GM12878 (cell line): ENCODE measurements at regions not wholly inside any gene's neighbourhood (a gene's known extent, or its start where the extent isn't known, plus 50 kb on each side); places are given as distances from the start of the nearest gene placed in this dataset.

ENCODE experiments used
- ATAC-seq: fragments of 200-7000 bp; cut with Tn5 transposase; 3 replicates; pipeline ENCODE4 v1.9.1; 2020; ENCODE audit warnings: mild to moderate bottlenecking, moderate library complexity
- BruUV-seq: library from RNA; stranded (reverse); fragments of 400-500 nt; replicated peaks from 2 replicates; lab custom pipeline; 2021; lab: Mats Ljungman, UMichigan
- CTCF ChIA-PET: fragments of 300-600 bp; sonication (Branson Sonifier 250); formaldehyde crosslinking; extraction: SDS; loops from one replicate; lab custom pipeline; 2021; ENCODE audit warnings: inconsistent platforms; lab: Yijun Ruan, JAX
- POLR2A ChIA-PET: fragments of 350-600 bp; formaldehyde crosslinking; extraction: SDS; loops from one replicate; lab custom pipeline; 2021; ENCODE audit warnings: inconsistent platforms; lab: Charles Lee
- RAD21 ChIA-PET: fragments of 300-600 bp; sonication (Branson Sonifier 250); formaldehyde crosslinking; loops from one replicate; lab custom pipeline; 2023; ENCODE audit warnings: antibody characterized with exemption; ENCODE audit not compliant: unreplicated experiment; lab: Charles Lee
- SMC1A ChIA-PET: fragments of 300-600 bp; sonication (Branson Sonifier 250); formaldehyde crosslinking; loops from one replicate; lab custom pipeline; 2023; ENCODE audit not compliant: unreplicated experiment, uncharacterized antibody; lab: Charles Lee
- DNase-seq: peaks from one replicate; pipeline ENCODE4 v3.0.0-alpha.2; 2011; ENCODE audit warnings: low read depth, low spot score
- FAIRE-seq: peaks from 3 replicates; lab custom pipeline; 2011; peaks lifted over from hg19 to GRCh38; lab: Jason Lieb, UNC
- H2AFZ ChIP-seq: 2 replicates; pipeline ENCODE4 v1.6.0; 2011; ENCODE audit warnings: low read depth, low read length, control low read depth; ENCODE audit not compliant: control insufficient read depth
- H3K27ac ChIP-seq: 2 replicates; pipeline ENCODE4 v1.5.1; 2011; ENCODE audit warnings: control low read depth; ENCODE audit not compliant: control insufficient read depth, insufficient read depth
- H3K27me3 ChIP-seq, 2 experiments: replicated peaks in 1 of 2; 2 replicates each; pipeline versions ENCODE4 v1.6.0 to v1.6.1; 2011; ENCODE audit warnings: low read length in 1 of 2; ENCODE audit not compliant: control insufficient read depth in 2 of 2, insufficient read depth in 2 of 2
- H3K36me3 ChIP-seq, 2 experiments: 2 replicates each; pipeline ENCODE4 v1.5.1; 2011; ENCODE audit warnings: low read length in 1 of 2; ENCODE audit not compliant: control insufficient read depth in 2 of 2, insufficient read depth in 2 of 2
- H3K4me1 ChIP-seq: 2 replicates; pipeline ENCODE4 v1.6.1; 2011; ENCODE audit warnings: mild to moderate bottlenecking, low read length, moderate library complexity, mixed read lengths; ENCODE audit not compliant: control insufficient read depth, insufficient read depth
- H3K4me2 ChIP-seq: 2 replicates; pipeline ENCODE4 v1.6.0; 2011; ENCODE audit warnings: control low read depth; ENCODE audit not compliant: control insufficient read depth, insufficient read depth
- H3K4me3 ChIP-seq: fragments of 200-600 bp; sonication (generic); 2 replicates; pipeline ENCODE4 v1.5.1; 2016
- H3K79me2 ChIP-seq: 2 replicates; pipeline ENCODE4 v1.6.0; 2011; ENCODE audit warnings: low read length; ENCODE audit not compliant: control insufficient read depth, insufficient read depth
- H3K9ac ChIP-seq: 2 replicates; pipeline ENCODE4 v1.8.0; 2011; ENCODE audit warnings: low read length, control low read depth, mixed read lengths; ENCODE audit not compliant: control insufficient read depth, insufficient read depth
- H3K9me3 ChIP-seq: replicated peaks from 3 replicates; pipeline ENCODE4 v1.5.1; 2011; ENCODE audit warnings: mild to moderate bottlenecking, low read length; ENCODE audit not compliant: control insufficient read depth, insufficient read depth
- H4K20me1 ChIP-seq: 2 replicates; pipeline ENCODE4 v1.6.0; 2011; ENCODE audit not compliant: control insufficient read depth, insufficient read depth
- BACH1 ChIP-seq: fragments of 450-650 bp; IDR thresholded peaks from 2 replicates; pipeline ENCODE4 v1.6.1; 2017; ENCODE audit warnings: mild to moderate bottlenecking, borderline replicate concordance
- CEBPB ChIP-seq, 2 experiments: fragments of 150-350 bp in 1 of 2; IDR thresholded peaks; 2 replicates each; pipeline ENCODE4 v1.6.1; 2012 to 2014; ENCODE audit warnings: low read depth in 2 of 2, low read length in 2 of 2, borderline replicate concordance in 1 of 2, inconsistent platforms in 1 of 2
- CHD1 ChIP-seq: IDR thresholded peaks from 2 replicates; pipeline ENCODE4 v1.6.1; 2012; ENCODE audit warnings: low read depth, low read length, improper control_type of control experiment
- CHD2 ChIP-seq: IDR thresholded peaks from 2 replicates; pipeline ENCODE4 v1.6.1; 2011; ENCODE audit warnings: low read depth, low read length, improper control_type of control experiment, borderline replicate concordance
- FOXK2 ChIP-seq: fragments of 450-650 bp; IDR thresholded peaks from 2 replicates; pipeline ENCODE4 v1.6.1; 2017; ENCODE audit warnings: mild to moderate bottlenecking, moderate library complexity
- NFXL1 ChIP-seq: fragments of 450-650 bp; IDR thresholded peaks from 2 replicates; pipeline ENCODE4 v1.6.1; 2017; ENCODE audit warnings: antibody characterized with exemption, mild to moderate bottlenecking, borderline replicate concordance
- PAX8 ChIP-seq: fragments of 450-650 bp; IDR thresholded peaks from 2 replicates; pipeline ENCODE4 v1.6.1; 2017; ENCODE audit warnings: mild to moderate bottlenecking, moderate library complexity
- PML ChIP-seq: IDR thresholded peaks from 2 replicates; pipeline ENCODE4 v1.6.1; 2012; ENCODE audit warnings: low read length, inconsistent platforms
- RB1 ChIP-seq: fragments of 450-650 bp; formaldehyde crosslinking; IDR thresholded peaks from 2 replicates; pipeline ENCODE4 v1.6.1; 2017; ENCODE audit warnings: mild to moderate bottlenecking, borderline replicate concordance
- SMAD1 ChIP-seq: fragments of 450-650 bp; IDR thresholded peaks from 2 replicates; pipeline ENCODE4 v1.6.1; 2018; ENCODE audit warnings: mild to moderate bottlenecking, low read depth; ENCODE audit not compliant: partially characterized antibody
- SUZ12 ChIP-seq: fragments of 200-600 bp; sonication (generic); IDR thresholded peaks from one replicate; pipeline ENCODE4 v1.6.1; 2018; ENCODE audit warnings: antibody characterized with exemption, mild to moderate bottlenecking; ENCODE audit not compliant: unreplicated experiment
- WGBS: methylation state at CpG from one replicate; pipeline ENCODE4 v1.1.6; 2016; ENCODE audit warnings: low lambda C conversion rate; ENCODE audit not compliant: insufficient replicate concordance, insufficient coverage; ENCODE audit errors: missing lambda C conversion rate; 5-methylcytosine and 5-hydroxymethylcytosine counted together
- in situ Hi-C: fragments of 300-500 bp; cut with MboI; formaldehyde crosslinking; loops from 9 replicates; pipeline ENCODE4 v1.14.3; 2018; ENCODE audit warnings: mixed read lengths
- intact Hi-C: fragments of 100-400 bp; cut with micrococcal nuclease; formaldehyde crosslinking; loops from one replicate; pipeline ENCODE4 v1.14.2; 2022; ENCODE audit not compliant: unreplicated experiment
- TF ChIP-seq, protein P1 (sequence below): IDR thresholded peaks from 2 replicates; pipeline ENCODE4 v1.6.1; 2011; ENCODE audit warnings: low read depth, low read length, improper control_type of control experiment, borderline replicate concordance
- TF ChIP-seq, protein P2 (sequence below): fragments of 450-650 bp; IDR thresholded peaks from 2 replicates; pipeline ENCODE4 v1.6.1; 2017; ENCODE audit warnings: borderline replicate concordance
- TF ChIP-seq, protein P3 (sequence below): fragments of 450-650 bp; IDR thresholded peaks from 2 replicates; pipeline ENCODE4 v1.6.1; 2017; ENCODE audit warnings: mild to moderate bottlenecking, low read depth, inconsistent platforms; ENCODE audit not compliant: poor library complexity, severe bottlenecking

DNA sequence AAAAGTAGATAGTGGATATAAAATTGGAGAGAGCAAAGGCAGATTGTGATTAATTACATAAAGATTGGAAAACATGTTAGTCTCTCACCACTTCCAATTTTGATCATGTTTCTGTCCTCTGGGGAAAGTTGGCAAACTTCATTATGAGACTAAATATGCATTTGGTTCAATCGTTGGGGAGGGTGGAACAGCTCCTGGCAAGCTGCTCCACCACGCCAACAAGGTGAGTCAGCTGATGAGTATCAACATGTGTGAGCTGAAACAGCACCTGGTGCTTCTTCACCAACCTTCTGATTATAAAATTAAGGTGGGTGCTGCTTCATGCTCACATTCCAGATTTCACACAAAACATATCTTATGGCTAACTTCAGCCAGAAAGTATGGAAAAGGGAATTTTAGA lies 1784.6 kb downstream of the SLITRK5 start:
- in situ Hi-C loops, result no loop called here
- RAD21 ChIA-PET, result no interaction called here
- no peaks in the 10 kb centered on the region for H4K20me1 ChIP-seq
- H2AFZ ChIP-seq, result no peak overlapping the region
- H3K9ac ChIP-seq, result no peak overlapping the region
- no peaks in the 10 kb centered on the region for H3K9me3 ChIP-seq
- H3K36me3 ChIP-seq, result no peaks in the 10 kb centered on the region
- no peak overlapping the region; the same call in 1 of the 2 replicates for H3K4me3 ChIP-seq
- H3K79me2 ChIP-seq, result no peaks in the 10 kb centered on the region
- no peak for TF ChIP-seq PML
- no peak for TF ChIP-seq FOXK2
- TF ChIP-seq RB1, result no peak
- TF ChIP-seq CHD2, result no peak
- no peak for TF ChIP-seq SMAD1
- TF ChIP-seq NFXL1, result no peak
- POLR2A ChIA-PET, result no interaction called here
- no peak for ATAC-seq
- H3K4me2 ChIP-seq, result no peak overlapping the region
- H3K4me1 ChIP-seq, result no peaks in the 10 kb centered on the region
- BruUV-seq, result no TSS peak
- H3K27ac ChIP-seq, result no peak overlapping the region
- SMC1A ChIA-PET, result no interaction called here
- no peak for FAIRE-seq
- no peaks in the 10 kb centered on the region for H3K27me3 ChIP-seq
- intact Hi-C loops, result no loop called here
- DNase-seq, result no peak
- CTCF ChIA-PET, result interaction anchor here (0.9 kb wide), 1 partner anchor 1608 kb away, joined by 3 read pairs; no protein-coding TSS in a partner anchor
- 0% methylated on average over 2 of the region's 2 CpGs for WGBS

DNA sequence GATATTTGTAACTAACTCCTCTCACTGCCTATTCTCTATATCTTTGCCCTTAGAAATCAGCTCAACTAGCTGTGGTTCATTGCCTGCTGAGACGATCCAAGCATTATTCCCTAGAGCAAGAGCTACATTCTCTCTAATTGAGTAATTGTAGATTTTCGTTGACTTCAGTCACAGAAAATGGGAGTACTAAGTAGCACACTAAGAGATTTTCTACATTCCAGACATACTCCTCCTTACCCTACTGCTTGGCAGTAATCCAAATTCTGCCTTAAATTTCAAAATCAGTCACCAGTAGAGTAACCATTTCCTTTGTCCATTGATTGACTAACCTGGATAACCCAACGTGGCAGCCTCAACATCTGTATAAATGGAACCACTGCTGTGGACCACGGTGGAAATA lies 1786.8 kb downstream of the SLITRK5 start:
- POLR2A ChIA-PET, result no interaction called here
- no peaks in the 10 kb centered on the region for H4K20me1 ChIP-seq
- no peak for DNase-seq
- no peaks in the 10 kb centered on the region for H3K9me3 ChIP-seq
- no peak for FAIRE-seq
- BruUV-seq, result no TSS peak
- ATAC-seq, result no peak
- no peak overlapping the region for H3K27ac ChIP-seq
- in situ Hi-C loops (no loop called here), intact Hi-C loops (no loop called here)
- no peak overlapping the region for H3K4me3 ChIP-seq
- RAD21 ChIA-PET, result no interaction called here
- 2% methylated on average over 4 of the region's 4 CpGs for WGBS
- CTCF ChIA-PET, result no interaction called here
- H3K79me2 ChIP-seq, result no peaks in the 10 kb centered on the region
- no peak overlapping the region for H2AFZ ChIP-seq
- H3K36me3 ChIP-seq, result no peaks in the 10 kb centered on the region
- H3K27me3 ChIP-seq, result no peaks in the 10 kb centered on the region
- SMC1A ChIA-PET, result interaction anchor here (0.6 kb wide), 2 partner anchors 15 to 1486 kb away, joined by 3 read pairs; no protein-coding TSS in a partner anchor
- H3K9ac ChIP-seq, result no peak overlapping the region
- no peak overlapping the region for H3K4me2 ChIP-seq
- H3K4me1 ChIP-seq, result no peaks in the 10 kb centered on the region
- TF ChIP-seq, protein P1, sequence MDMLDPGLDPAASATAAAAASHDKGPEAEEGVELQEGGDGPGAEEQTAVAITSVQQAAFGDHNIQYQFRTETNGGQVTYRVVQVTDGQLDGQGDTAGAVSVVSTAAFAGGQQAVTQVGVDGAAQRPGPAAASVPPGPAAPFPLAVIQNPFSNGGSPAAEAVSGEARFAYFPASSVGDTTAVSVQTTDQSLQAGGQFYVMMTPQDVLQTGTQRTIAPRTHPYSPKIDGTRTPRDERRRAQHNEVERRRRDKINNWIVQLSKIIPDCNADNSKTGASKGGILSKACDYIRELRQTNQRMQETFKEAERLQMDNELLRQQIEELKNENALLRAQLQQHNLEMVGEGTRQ, result no peak
- TF ChIP-seq CEBPB (IDR thresholded peaks at IDR 0.05; ENCODE audit: borderline replicate concordance in 1 of 2, low read depth in 2 of 2, low read length in 2 of 2) (no peak), PAX8 (no peak), SUZ12 (no peak), BACH1 (no peak), CHD1 (no peak)
- TF ChIP-seq, protein P2, sequence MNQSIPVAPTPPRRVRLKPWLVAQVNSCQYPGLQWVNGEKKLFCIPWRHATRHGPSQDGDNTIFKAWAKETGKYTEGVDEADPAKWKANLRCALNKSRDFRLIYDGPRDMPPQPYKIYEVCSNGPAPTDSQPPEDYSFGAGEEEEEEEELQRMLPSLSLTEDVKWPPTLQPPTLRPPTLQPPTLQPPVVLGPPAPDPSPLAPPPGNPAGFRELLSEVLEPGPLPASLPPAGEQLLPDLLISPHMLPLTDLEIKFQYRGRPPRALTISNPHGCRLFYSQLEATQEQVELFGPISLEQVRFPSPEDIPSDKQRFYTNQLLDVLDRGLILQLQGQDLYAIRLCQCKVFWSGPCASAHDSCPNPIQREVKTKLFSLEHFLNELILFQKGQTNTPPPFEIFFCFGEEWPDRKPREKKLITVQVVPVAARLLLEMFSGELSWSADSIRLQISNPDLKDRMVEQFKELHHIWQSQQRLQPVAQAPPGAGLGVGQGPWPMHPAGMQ, result no peak
- TF ChIP-seq, protein P3, sequence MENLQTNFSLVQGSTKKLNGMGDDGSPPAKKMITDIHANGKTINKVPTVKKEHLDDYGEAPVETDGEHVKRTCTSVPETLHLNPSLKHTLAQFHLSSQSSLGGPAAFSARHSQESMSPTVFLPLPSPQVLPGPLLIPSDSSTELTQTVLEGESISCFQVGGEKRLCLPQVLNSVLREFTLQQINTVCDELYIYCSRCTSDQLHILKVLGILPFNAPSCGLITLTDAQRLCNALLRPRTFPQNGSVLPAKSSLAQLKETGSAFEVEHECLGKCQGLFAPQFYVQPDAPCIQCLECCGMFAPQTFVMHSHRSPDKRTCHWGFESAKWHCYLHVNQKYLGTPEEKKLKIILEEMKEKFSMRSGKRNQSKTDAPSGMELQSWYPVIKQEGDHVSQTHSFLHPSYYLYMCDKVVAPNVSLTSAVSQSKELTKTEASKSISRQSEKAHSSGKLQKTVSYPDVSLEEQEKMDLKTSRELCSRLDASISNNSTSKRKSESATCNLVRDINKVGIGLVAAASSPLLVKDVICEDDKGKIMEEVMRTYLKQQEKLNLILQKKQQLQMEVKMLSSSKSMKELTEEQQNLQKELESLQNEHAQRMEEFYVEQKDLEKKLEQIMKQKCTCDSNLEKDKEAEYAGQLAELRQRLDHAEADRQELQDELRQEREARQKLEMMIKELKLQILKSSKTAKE, result no peak
